Fibroblast of skin of scalp (primary cell): ENCODE measurements at regions not wholly inside any gene's neighbourhood (a gene's known extent, or its start where the extent isn't known, plus 50 kb on each side); places are given as distances from the start of the nearest gene placed in this dataset.
A peak's percentile ranks its signal among the peaks of the same experiment; 100 is the strongest.
"Not testable (repeated sequence)": the region's sequence is repeated elsewhere in the genome, so short reads cannot be mapped to it uniquely, and the experiment has no call there.

ENCODE experiments used
- DNase-seq: peaks from one replicate; pipeline ENCODE4 v3.0.0-alpha.2; 2013

- no peak for DNase-seq
Observed at GRCh38 chr3:127072221-127072771, 89.4 kb downstream of the PLXNA1 start.

- no peak for DNase-seq
Observed at GRCh38 chr3:127072971-127073783, 90.3 kb downstream of the PLXNA1 start.

DNA sequence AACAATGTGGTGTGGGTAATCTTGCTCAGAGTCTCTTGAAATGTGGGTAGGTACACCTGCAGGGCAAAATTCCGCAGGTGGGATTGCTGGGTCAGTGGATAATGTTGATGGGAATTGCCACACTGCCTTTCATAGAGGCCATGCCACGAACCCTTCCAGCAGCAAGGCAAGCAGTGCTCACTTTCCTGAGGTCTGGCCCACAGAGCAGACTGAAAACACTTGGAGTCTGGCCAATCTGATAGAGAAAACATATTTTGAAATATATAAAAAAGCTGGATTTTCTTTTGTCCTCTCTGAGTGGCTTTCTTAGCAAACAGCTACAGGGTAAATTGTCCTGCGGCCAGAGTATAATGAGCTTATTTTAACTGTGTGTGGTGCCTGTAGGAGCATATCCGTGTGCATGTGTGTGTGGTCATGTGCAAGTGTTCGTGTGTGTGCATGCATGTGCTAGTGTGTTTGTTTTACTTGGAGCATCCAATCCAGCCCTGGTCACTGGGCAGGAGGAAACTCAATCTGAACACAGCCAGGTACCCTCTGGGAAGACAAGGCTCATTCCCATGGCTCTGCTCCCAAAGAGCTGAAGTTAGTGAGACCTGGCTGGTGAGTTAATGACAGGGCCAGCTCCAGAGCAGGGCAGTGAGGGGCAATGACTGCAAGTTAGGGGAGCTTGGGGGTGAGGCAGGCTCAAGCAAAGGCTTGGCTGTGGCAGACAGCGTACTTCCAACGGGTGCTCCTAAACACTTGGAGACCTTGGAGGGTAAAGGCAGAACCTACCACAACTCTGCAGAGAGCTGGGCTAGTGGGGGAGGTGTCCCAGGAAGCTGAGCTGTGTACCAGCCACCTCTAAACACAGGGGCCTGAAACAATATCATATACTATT, 91.3 kb downstream of the PLXNA1 start:
- peak; percentile 5 for DNase-seq

DNA sequence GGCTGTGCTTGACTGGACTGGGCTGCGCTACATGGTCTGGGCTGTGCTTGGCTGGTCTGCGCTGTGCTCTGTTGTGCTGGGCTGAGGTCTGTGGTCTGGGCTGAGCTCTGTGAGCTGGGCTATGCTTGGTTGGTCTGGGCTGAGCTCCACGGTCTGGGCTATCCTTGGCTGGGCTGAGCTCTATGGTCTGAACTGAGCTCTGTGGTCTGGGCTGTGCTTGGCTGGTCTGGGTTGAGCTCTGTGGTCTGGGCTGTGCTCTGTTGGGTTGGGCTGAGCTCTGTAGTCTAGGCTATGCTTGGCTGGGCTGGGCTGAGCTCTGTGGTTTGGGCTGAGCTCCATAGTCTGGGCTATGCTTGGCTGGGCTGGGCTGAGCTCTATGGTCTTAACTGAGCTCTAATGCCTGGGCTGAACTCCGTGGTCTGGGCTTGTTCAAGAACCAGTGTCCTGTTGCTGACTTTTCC, 92.0 kb downstream of the PLXNA1 start:
- peak; percentile 93 for DNase-seq

DNA sequence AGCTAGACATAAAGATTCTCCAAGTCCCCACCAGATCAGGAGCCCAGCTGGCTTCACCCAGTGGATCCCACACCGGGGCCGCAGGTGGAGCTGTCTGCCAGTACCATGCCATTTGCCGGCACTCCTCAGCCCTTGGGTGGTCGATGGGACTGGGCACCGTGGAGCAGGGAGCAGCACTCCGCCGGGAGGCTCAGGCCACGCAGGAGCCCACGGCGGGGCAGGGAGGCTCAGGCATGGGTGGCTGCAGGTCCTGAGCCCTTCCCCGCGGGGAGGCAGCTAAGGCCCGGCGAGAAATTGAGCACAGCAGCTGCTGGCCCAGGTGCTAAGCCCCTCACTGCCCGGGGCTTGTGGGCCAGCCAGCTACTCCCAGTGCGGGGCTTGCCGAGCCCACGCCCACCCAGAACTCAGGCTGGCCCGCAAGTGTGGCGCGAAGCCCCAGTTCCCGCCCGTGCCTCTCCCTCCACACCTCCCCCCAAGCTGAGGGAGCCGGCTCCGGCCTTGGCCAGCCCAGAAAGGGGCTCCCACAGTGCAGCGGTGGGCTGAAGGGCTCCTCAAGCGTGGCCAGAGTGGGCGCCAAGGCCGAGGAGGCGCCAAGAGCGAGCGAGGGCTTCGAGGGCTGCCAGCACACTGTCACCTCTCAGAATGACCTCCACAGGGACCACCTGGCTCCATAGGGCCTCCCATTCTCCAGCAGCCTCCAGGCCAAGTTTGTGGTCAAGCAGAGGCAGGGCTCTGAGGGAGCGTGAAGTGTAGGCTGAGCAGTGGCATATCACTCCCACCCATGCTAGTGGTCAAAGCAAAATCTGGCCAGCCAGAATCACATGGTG, 93.5 kb downstream of the PLXNA1 start:
- not testable (repeated sequence) for DNase-seq

DNA sequence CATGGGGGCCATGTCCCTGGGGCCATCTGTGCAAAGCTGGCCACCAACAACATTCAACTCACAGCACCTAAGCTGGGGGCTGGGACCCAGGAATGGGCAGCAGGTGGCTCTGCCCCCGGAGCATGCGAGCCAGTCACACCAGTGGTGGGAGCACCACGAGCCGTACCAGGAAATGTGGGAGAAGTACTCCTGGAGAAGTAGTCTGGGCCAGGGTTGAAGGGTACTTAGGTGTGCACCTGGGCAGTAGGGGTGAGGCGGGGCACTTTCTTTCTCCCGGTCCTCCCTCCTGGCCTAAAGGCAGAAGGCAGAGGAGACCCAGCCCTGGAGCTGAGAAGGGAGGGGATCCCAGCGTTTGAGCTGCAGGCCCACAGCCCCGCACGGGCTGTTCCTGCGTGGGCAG, 94.2 kb downstream of the PLXNA1 start:
- no peak for DNase-seq

- DNase-seq, result no peak
Observed at GRCh38 chr3:127077505-127078064, 94.7 kb downstream of the PLXNA1 start.

DNA sequence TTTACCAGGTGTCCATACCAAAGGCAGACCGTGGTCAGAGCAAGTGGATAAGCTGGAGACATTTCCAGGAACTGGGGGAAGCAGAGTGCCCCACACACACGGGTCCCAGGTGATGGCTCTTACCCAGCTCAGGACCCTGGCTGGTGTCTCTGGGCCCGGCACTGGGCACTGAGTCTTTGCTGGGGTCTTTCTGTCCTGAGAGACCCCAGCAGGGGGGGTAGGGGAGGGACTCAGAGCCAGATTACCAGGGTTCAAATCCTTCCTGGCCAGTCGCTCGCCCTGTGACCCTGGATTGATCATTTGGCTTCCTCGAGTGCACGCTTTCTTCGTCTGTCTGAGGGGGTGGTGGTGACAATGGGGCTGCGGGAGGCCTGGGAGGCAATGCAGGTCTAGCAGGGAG, 95.7 kb downstream of the PLXNA1 start:
- DNase-seq, result no peak

DNA sequence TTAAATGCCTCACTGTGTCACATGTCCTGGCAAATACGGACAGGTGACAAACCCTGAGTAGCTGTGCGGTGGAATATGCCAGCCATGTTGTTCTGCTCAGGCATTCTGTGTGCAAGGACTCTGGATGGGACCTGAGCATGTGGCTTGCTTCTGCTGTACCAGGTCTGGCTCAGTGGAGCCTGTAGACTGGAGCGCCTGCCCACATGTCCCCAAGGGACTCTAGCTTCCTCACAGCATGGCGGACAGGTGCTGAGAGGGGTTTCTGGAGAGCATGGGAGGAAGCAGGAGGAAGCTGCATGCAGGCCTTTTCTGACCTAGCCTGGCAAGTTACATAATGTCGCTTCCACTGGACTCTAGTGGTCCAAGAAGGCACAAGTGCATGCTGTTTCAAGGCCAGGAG, 96.3 kb downstream of the PLXNA1 start:
- DNase-seq, result no peak

GRCh38 chr3:127081001-127081720, 98.2 kb downstream of the PLXNA1 start:
- DNase-seq, result no peak

GRCh38 chr3:127082066-127082465, 99.2 kb downstream of the PLXNA1 start:
- no peak for DNase-seq

- DNase-seq, result no peak
Observed at GRCh38 chr3:127083778-127084397, 101.0 kb downstream of the PLXNA1 start.

DNA sequence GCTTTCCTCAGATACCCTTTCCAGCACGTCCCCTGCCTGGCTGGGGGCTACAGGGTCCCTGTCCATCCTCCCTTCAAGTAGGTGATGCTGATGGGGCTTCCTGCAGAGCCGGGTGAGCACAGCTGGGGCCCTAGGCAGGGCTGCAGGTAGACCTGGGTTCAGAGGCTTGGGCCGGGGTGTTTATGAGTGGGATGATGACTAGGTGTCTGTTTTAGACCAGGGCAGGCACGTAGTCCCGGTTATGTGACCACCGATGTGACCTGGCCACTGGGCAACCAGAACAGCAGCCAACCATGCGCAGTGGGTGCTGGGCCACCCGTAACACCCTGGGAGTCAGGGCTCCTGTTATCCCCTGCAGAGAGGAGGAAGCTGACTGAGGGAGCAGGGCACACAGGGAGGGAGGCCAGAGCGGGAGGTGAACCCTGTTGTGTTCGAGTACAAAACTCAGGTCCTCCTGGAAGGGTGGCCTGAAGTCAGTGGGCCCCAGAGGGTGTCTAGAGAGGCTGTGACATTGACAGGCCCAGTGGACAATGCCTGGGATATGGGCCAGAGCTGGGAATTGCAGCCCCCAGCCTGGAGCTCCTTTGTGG, 101.6 kb downstream of the PLXNA1 start:
- no peak for DNase-seq

DNA sequence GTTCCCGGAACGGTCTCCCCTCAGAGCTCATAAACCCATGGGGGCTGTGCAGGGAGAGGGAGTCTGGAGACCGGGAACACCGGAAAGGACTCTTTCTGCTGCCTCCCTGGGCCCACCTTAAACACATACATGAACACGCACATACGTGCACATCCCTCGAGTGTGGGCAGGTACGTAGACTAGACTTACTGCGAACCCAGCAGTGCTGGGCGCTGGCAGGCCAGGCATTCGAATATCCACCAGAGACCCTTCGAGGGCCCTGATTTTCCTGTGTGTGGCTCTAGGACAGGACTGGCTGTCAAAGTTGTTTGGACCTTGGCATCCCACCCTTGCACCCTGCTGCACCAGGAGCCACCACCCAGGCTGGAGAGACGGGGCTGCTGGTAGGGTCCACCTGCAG, 102.7 kb downstream of the PLXNA1 start:
- DNase-seq, result no peak

- not testable (repeated sequence) for DNase-seq
Observed at GRCh38 chr3:127086591-127086990, 103.7 kb downstream of the PLXNA1 start.

DNA sequence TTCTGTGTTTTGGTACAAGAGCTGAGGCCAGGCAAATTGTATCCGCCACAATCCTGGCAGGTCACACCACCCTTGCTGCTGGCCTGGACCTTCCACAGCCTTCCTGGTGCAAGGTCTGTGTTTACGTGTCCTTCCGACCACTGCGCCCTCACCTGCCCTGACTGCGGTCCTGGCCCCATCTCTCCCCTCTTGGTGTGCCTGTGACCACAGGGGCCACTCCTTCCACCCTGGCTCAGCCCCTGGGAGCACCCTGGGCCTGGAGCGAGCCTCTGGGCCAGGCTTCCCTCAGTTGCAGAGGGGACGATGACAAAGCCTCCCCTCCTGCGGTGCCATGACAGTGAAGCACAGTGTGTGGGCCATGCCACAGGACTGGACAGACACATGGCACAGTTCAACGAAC, 104.5 kb downstream of the PLXNA1 start:
- no peak for DNase-seq

- no peak for DNase-seq
Observed at GRCh38 chr3:127088511-127089351, 104.2 kb upstream of the PRR23E start.

GRCh38 chr3:127089486-127090145, 103.3 kb upstream of the PRR23E start:
- peak; percentile 47 for DNase-seq
